HG02588 (cell line): ENCODE measurements at regions not wholly inside any gene's neighbourhood (a gene's known extent, or its start where the extent isn't known, plus 50 kb on each side); places are given as distances from the start of the nearest gene placed in this dataset.
"Not testable (repeated sequence)": the region's sequence is repeated elsewhere in the genome, so short reads cannot be mapped to it uniquely, and the experiment has no call there.

Experiments used
- ATAC-seq: cut with Tn5 transposase; IDR thresholded peaks from one replicate; pipeline ENCODE4 v1.9.1; 2021; ENCODE audit warnings: mild to moderate bottlenecking, moderate library complexity; ENCODE audit not compliant: unreplicated experiment

- ATAC-seq = not testable (repeated sequence)
Observed at GRCh38 chr6:67804808-67805207, 830.3 kb upstream of the ADGRB3 start.

DNA sequence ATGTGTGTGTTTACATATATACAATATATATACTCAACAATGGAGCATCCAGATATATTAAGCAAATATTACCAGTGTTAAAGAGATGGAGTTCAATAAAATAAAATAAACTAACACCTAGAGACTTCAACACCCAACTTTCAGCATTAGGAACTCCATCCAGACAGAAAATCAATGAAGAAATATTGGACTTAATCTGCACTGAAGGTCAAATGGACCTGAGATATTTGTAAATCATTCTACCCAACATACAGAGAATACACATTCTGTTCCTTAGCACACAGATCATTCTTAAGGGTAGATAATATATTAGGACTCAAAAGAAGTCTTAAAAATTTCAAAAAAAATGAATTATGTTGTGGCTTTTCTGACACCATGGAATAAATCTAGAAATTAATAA, 832.3 kb upstream of the ADGRB3 start:
- no peak for ATAC-seq

- no peak for ATAC-seq
Observed at GRCh38 chr6:67792996-67793395, 842.1 kb upstream of the ADGRB3 start.

DNA sequence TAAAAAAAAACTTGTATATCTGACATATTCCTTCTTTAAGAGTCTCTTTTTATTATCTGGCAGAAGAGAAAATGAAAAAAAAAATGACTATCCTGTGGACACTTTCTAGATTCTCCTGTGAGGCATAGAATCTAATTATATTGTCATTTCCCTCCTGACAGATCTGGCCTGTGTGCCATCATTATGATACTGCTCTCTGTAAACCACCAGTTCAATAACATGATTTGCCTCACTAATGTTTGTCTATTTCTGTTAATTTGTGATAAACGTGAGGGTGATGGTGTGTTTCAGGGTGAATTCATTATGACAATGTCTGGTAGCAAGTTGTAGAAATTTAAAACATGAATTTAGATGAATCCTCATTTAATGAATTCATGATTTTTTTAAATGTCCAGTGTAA, 844.5 kb upstream of the ADGRB3 start:
- no peak for ATAC-seq

GRCh38 chr6:67787119-67787518, 848.0 kb upstream of the ADGRB3 start:
- not testable (repeated sequence) for ATAC-seq

GRCh38 chr6:67779876-67780275, 855.2 kb upstream of the ADGRB3 start:
- ATAC-seq = no peak

DNA sequence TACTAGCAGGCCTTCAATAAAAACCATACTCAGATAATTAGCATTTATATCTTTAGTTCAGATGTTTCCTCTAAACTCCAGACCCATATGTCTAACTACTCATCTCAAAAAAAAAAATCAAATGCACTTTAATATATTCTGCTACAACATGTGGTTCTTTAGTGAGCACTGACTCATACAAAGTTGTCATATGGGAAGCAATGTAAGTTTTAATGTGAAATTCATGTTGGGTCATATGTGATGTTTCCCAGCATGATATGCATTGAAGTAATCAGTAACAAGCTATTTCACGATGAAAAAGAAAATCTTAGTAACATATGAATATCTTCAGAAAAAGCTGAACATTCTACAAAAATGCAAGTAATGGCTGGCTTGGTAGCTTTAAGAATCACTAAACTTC, 859.7 kb upstream of the ADGRB3 start:
- no peak for ATAC-seq

DNA sequence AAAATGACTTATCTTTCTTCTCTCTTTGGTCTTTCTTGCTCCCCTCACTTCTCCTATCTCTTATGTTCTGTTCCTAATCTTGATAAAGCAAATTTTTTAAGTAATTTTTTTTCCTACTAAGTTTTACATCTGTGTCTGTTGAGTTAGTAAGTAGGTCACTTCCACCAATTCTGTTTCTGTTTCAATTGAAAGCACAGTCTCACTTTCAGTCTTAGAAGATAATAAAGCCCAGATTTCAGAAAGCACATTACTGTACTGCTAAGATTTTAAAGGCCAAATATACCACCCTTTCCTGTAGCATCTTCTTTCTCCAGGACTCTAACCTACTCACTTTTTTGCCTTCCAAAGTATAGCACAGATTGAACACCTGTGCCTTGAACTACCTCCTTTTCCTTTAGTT, 866.1 kb upstream of the ADGRB3 start:
- no peak for ATAC-seq

DNA sequence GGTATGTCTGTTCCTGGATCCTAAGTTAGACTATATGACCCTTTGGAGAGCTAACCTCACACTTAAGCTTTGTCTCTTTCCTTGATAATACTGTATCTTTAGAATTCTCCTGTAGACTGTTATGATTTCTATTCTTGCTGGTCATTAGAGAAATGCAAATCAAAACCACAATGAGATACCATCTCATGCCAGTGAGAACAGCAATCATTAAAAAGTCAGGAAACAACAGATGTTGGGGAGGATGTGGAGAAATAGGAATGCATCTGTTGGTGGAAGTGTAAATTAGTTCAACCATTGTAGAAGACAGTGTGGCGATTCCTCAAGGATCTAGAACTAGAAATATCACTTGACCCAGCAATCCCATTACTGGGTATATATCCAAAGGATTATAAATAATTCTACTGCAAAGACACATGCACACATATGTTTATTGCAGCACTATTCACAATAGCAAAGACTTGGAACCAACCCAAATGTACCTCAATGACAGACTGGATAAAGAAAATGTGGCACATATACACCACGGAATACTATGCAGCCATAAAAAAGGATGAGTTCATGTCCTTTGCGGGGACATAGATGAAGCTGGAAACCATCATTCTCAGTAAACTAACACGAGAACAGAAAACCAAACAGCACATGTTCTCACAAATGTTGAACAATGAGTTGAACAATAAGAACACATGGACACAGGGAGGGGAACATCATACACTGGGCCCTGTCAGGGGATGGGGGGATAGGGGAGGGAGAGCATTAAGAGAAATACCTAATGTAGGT, 867.8 kb upstream of the ADGRB3 start:
- not testable (repeated sequence) for ATAC-seq

GRCh38 chr6:67766057-67766456, 869.0 kb upstream of the ADGRB3 start:
- ATAC-seq = no peak

DNA sequence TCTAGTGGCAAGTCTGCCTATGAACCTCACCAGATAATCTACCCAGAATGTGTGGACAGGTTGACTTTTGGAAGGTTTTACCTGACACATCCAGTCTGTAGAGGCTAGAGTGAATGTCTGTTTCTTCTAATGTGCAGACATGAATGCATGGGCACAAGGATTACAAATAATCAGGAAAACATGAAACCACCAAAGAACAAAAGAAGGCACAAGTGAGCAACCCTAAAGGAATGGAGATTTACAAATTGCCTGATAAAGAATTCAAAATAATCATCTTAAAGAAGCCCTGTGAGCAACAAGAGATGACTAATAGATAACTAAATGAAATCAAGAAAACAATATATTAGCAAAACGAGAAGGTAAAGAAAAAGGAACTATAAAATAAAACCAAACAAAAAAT, 876.1 kb upstream of the ADGRB3 start:
- ATAC-seq = no peak

- ATAC-seq = no peak
Observed at GRCh38 chr6:67757465-67758033, 877.5 kb upstream of the ADGRB3 start.

DNA sequence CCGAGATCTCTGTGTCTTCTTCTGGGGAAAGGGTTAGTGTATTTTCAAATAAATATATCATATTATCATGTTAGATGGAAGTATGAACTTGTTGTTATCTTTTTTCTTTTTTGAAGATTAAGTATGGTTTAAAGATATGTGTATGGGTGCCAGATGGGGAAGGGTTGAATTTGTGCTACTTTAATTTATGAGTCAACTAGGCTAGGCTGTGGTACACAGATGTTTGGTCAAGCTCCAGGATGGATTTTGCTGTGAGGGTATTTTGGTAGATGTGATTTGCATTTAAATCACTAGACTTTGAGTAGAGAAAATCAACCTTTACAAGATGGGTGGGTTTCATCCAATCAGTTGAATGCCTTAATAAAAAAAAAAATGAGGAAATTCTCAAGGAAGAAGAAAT, 886.6 kb upstream of the ADGRB3 start:
- ATAC-seq = no peak

DNA sequence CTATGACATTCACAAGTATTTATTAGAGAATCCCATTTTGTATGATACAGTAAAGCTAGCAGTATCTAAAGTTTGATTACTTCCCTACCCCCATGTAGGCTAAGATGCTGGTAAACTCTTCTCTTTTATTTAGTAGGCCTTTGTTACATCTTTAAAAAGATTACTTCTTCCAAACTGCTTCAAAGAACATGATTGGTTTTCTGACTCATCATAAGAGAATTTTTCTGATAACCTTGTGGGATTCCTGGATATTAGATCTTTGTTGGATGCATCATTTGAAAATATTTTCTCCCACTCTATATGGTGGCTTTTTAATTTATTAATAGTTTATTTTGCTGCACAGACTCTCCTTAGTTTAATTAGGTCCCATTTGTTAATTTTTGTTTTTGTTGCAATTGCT, 898.3 kb upstream of the ADGRB3 start:
- no peak for ATAC-seq

- ATAC-seq = no peak
Observed at GRCh38 chr6:67736161-67736560, 898.9 kb upstream of the ADGRB3 start.

- ATAC-seq = no peak
Observed at GRCh38 chr6:67735623-67736022, 899.5 kb upstream of the ADGRB3 start.

- no peak for ATAC-seq
Observed at GRCh38 chr6:67722861-67723261, 912.2 kb upstream of the ADGRB3 start.

DNA sequence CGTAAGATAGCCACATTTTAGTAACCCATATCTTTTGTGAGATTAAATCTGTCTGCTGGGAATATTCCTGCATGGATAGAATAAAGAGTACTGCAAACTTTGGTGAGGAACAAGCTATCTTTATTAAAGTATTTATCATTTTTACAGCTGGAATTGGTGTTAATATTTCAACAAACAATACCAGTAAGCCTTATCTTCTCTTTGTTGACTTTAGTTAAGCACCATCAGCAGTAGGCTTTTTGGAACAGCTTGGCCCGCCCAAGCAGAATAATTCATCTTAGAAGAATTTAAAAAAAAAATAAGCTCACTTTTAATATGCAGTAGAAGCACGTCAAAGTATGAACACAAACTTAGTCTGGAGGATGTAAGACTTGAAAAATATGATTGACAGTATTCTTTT, 917.8 kb upstream of the ADGRB3 start:
- ATAC-seq = no peak

GRCh38 chr6:67706388-67706787, 928.7 kb upstream of the ADGRB3 start:
- ATAC-seq = no peak

DNA sequence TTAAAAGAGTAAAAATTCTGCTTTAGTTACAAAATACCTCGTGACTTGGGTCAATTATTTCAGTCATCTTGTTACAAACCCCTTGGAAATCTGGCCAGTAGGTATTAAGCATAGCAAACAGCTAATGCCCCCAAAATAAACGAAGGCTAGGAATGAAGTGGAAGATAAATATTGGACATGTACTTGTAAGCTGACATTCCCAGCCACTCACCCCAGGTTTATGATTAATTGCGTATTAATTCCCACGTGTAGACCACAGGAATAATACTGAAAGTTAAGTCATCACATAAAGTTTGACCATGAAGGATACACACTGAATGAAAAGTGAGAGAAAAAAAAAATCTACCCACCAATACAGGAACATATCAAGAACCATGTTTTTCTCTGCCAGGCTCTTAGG, 936.5 kb upstream of the ADGRB3 start:
- no peak for ATAC-seq

DNA sequence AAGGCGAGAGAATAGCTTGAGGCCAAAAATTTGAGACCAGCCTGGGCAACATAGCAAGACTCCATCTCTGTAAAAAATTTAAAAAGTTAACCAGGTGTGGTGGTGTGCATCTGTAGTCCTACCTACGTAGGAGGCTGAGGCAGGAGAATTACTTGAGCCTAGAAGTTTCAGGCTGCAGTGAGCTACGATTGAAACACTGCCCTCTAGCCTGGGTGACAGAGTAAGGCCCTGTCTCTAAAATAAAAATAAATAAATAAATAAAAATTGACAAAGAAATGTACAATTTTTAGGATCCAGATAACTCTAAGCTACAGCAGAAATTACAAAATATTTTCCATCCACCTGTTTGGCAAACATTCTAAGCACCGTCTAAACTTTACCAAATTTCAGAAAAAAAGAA, 941.0 kb upstream of the ADGRB3 start:
- ATAC-seq = no peak

DNA sequence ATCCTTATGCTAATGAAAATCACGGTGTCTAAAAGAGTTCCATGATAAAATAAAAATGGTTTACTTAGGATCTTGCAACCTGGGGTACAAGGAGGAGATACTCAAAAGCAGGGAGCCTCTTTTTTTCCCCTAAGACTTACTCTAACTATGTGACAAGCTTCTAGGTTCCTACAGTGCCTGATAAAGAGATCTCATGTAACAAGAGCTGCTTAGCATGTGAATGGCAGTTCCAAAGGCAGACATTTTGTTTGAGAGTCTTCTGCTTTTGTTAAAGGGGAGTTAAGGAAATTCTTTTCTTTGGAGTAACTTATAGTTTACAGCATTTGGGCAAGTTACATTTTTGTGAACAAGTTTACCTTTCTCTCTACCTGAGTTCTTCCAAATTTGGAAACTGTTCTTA, 945.8 kb upstream of the ADGRB3 start:
- no peak for ATAC-seq

GRCh38 chr6:67687396-67687795, 947.7 kb upstream of the ADGRB3 start:
- no peak for ATAC-seq
